ENCODE measurements at regions not wholly inside any gene's neighbourhood (a gene's known extent, or its start where the extent isn't known, plus 50 kb on each side); places are given as distances from the start of the nearest gene placed in this dataset.

DNA sequence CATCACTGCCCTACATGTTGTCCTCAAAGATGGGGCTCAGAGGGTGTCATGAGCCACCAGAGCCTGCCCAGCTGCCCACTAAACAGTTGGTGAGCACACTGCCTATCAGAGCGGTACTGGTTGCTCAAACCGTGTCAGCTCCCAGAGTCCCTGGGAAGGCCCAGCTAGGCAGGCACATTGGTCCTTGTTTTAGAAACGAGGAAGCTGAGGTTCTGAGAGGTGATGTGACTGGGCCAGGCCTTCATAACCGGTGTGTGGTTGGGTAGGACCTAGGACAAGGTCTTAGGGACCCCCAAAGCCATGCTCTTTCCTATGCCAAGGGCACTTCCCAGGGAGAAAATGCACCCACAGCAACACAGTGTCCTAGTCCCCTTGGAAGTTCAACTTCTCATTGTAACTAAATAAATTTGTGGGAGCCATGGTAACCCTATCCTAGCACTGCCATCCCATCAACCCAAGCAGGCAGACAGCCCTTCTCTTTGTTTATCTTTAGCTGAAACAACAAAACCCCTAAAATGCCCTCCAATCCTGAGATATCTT lies 174.7 kb upstream of the PDE1C start:
- Histone ChIP-seq H3K4me1 (ENCODE audit: control insufficient read depth, low read depth, low read length) (no peaks in the 10 kb centered on the region), H3K9ac (ENCODE audit: low read length) (no peak overlapping the region), H3K4me3 (ENCODE audit: low read length) (no peak overlapping the region), H3K27ac (ENCODE audit: low read length) (no peak overlapping the region), H3K9me3 (ENCODE audit: control insufficient read depth, low read depth, low read length) (no peaks in the 10 kb centered on the region), H3K36me3 (ENCODE audit: control insufficient read depth, low read depth, low read length) (no peaks in the 10 kb centered on the region), H3K27me3 (ENCODE audit: control insufficient read depth, insufficient read depth, low read length) (no peaks in the 10 kb centered on the region)

DNA sequence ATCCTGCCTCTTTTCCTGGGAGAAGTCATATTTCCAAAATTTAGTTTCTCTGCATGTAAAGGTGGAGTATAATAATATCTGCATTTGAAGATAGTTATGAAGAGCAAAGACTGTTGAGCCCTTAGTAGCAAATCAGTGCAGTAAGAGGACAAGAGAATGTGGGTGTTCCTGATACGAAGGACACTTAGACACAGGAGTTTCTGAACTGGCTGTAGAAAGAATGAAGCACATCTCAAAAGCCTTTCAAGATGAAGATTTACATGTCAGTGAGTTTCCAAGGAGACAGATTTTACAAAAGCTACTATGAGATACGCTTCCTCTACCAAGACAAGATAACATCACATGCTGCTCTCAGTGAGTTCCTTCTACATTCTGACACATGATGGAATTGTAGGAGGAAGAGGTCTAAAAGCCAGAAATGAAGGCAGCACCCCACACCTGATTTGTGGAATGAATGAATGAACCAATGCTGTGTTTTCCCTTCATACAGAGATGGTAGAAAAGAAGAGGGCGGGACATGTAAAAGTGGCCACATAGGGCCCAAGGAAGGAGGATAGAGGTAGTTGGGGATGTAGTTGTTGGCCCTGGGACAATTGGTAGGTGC lies 173.6 kb upstream of the PDE1C start:
- no peaks in the 10 kb centered on the region for H3K9me3 ChIP-seq (ENCODE audit: control insufficient read depth, low read depth, low read length)
- no peaks in the 10 kb centered on the region for H3K4me1 ChIP-seq (ENCODE audit: control insufficient read depth, low read depth, low read length)
- no peak overlapping the region for H3K4me3 ChIP-seq (ENCODE audit: low read length)
- H3K27ac ChIP-seq (ENCODE audit: low read length), result no peak overlapping the region
- H3K27me3 ChIP-seq (ENCODE audit: control insufficient read depth, insufficient read depth, low read length), result no peaks in the 10 kb centered on the region
- H3K36me3 ChIP-seq (ENCODE audit: control insufficient read depth, low read depth, low read length), result no peaks in the 10 kb centered on the region
- H3K9ac ChIP-seq (ENCODE audit: low read length), result no peak overlapping the region

DNA sequence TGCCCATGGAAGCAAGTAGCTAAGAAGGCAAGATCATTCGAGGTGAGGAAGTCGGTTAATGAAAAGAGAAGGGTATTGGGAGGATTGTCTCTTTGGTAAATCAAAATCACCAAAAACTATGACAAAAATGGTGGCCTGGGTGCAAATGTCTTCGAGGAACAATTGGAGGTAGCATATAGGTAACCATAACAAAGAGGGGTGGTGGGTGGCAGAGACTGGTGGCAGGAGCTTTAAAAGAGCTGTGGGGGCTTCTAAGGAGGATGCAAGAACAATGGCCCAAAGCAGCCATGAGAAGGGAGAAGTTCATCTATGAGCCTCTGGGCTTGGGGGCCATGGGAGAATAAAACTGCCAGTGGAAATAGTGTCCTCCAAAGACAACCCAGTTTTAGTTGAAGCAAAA lies 172.2 kb upstream of the PDE1C start:
- Histone ChIP-seq H3K27ac (ENCODE audit: low read length) (no peak overlapping the region), H3K27me3 (ENCODE audit: control insufficient read depth, insufficient read depth, low read length) (no peaks in the 10 kb centered on the region), H3K9ac (ENCODE audit: low read length) (no peak overlapping the region), H3K4me3 (ENCODE audit: low read length) (no peak overlapping the region), H3K36me3 (ENCODE audit: control insufficient read depth, low read depth, low read length) (no peaks in the 10 kb centered on the region), H3K4me1 (ENCODE audit: control insufficient read depth, low read depth, low read length) (no peaks in the 10 kb centered on the region), H3K9me3 (ENCODE audit: control insufficient read depth, low read depth, low read length) (no peaks in the 10 kb centered on the region)

DNA sequence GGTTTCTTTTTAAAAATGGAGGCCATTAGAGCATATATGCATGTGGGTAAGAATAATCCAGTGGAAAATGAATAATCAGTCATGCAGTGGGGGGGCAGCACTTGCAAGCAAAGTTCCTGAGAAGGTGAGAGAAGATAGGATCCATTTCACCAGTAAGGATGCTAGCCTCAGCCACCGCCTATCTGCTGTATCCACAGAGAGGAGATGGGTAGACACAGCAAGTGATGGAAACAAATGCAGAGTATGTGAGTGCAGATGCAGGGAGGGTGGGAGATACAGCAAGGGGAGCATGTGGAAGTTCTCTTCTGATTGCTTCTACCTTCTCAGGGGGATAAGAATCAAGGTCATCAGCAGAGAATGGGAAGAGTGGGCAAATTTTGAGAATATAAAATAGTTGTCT lies 171.4 kb upstream of the PDE1C start:
- Histone ChIP-seq H3K36me3 (ENCODE audit: control insufficient read depth, low read depth, low read length) (no peaks in the 10 kb centered on the region), H3K9me3 (ENCODE audit: control insufficient read depth, low read depth, low read length) (no peaks in the 10 kb centered on the region), H3K4me1 (ENCODE audit: control insufficient read depth, low read depth, low read length) (no peaks in the 10 kb centered on the region), H3K9ac (ENCODE audit: low read length) (no peak overlapping the region), H3K4me3 (ENCODE audit: low read length) (no peak overlapping the region), H3K27ac (ENCODE audit: low read length) (no peak overlapping the region), H3K27me3 (ENCODE audit: control insufficient read depth, insufficient read depth, low read length) (no peaks in the 10 kb centered on the region)

DNA sequence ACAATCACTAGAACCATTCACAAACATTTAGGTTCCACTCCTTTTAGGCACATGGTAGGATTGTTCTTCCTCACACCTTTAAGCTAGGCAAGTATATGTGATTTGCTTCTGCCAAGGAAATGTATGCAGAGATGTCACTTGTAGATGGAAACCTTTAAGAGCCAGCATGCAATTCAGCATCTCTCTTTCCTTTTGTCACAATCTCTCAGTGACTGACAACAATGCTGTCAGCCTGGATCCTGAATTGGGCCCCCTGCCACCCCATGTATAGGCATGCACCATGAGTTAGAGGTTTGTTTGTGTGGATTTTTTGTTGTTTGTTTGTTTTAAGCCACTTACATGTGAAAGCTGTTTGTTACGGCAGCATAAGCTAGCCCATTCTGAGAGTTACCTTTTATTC lies 169.6 kb upstream of the PDE1C start:
- Histone ChIP-seq H3K4me1 (ENCODE audit: control insufficient read depth, low read depth, low read length) (no peaks in the 10 kb centered on the region), H3K4me3 (ENCODE audit: low read length) (no peak overlapping the region), H3K27me3 (ENCODE audit: control insufficient read depth, insufficient read depth, low read length) (no peaks in the 10 kb centered on the region), H3K36me3 (ENCODE audit: control insufficient read depth, low read depth, low read length) (no peaks in the 10 kb centered on the region), H3K9ac (ENCODE audit: low read length) (no peak overlapping the region), H3K27ac (ENCODE audit: low read length) (no peak overlapping the region), H3K9me3 (ENCODE audit: control insufficient read depth, low read depth, low read length) (no peaks in the 10 kb centered on the region)

DNA sequence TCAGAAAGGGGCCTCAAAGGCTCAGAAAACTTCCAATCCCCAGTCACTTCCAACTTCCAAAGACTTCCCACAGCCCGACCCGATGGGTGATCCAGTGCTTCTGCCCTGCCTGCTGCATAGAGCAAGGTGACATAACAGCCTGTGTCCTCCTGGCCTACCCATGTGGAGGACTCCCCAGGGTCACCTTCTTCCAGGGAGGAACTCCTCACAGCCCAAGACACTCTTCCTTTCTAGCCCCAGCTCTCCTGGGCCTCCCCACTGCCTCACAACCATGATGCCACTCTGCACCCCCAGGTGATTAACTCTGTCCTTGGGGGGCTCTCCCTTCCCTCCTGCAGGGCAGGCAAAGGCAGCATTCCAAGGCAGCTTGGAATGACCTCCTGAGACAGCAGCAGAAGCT lies 158.4 kb upstream of the PDE1C start:
- no peaks in the 10 kb centered on the region for H3K4me1 ChIP-seq (ENCODE audit: control insufficient read depth, low read depth, low read length)

DNA sequence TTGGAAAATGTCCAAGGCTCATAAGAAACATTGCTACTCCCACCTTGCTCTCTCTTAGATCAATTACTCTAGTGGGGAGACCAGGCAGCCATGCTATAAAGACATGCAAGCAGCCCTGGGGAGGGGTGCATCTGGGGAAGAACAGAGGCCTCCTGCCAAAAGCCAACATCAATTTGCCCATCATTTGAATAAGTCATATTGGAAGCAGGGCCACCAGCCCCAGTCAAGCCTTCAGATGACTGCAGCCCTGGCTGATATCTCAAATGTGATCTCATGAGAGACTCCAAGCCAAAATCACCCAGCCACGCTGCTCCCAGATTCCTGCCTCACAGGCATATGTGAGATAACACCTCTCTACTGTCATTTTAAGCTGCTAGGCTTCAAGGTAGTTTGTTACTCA lies 157.5 kb upstream of the PDE1C start:
- Histone ChIP-seq H3K9me3 (ENCODE audit: control insufficient read depth, low read depth, low read length) (no peaks in the 10 kb centered on the region), H3K9ac (ENCODE audit: low read length) (no peak overlapping the region), H3K27ac (ENCODE audit: low read length) (no peak overlapping the region), H3K4me1 (ENCODE audit: control insufficient read depth, low read depth, low read length) (no peaks in the 10 kb centered on the region), H3K27me3 (ENCODE audit: control insufficient read depth, insufficient read depth, low read length) (no peaks in the 10 kb centered on the region), H3K4me3 (ENCODE audit: low read length) (no peak overlapping the region), H3K36me3 (ENCODE audit: control insufficient read depth, low read depth, low read length) (no peaks in the 10 kb centered on the region)

More for the DNA sequence above, 158.4 kb upstream of the PDE1C start:
- H3K9ac ChIP-seq (ENCODE audit: low read length), result no peak overlapping the region
- H3K4me3 ChIP-seq (ENCODE audit: low read length), result no peak overlapping the region
- H3K27me3 ChIP-seq (ENCODE audit: control insufficient read depth, insufficient read depth, low read length), result no peaks in the 10 kb centered on the region
- no peaks in the 10 kb centered on the region for H3K36me3 ChIP-seq (ENCODE audit: control insufficient read depth, low read depth, low read length)
- no peaks in the 10 kb centered on the region for H3K9me3 ChIP-seq (ENCODE audit: control insufficient read depth, low read depth, low read length)
- no peak overlapping the region for H3K27ac ChIP-seq (ENCODE audit: low read length)

DNA sequence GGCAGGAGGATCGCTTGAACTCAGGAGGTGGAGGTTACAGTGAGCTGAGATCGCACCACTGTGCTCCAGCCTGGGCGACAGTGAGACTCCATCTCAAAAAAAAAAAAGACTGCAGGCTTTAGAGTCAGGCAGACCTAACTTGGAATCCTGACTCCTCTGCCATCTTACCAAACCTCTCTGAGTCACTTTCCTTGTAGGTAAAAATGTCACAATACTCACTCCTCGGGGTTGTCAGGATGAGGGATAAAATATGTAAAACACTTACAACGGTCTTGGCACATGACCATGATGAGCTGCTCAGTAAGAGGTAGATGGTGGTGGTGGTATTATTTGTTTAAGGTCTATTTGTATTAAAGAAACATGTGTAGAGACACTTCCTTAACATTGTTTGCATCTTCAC lies 154.1 kb upstream of the PDE1C start:
- no peaks in the 10 kb centered on the region for H3K4me1 ChIP-seq (ENCODE audit: control insufficient read depth, low read depth, low read length)
- H3K9ac ChIP-seq (ENCODE audit: low read length), result no peak overlapping the region
- no peaks in the 10 kb centered on the region for H3K9me3 ChIP-seq (ENCODE audit: control insufficient read depth, low read depth, low read length)
- H3K4me3 ChIP-seq (ENCODE audit: low read length), result no peak overlapping the region
- H3K27me3 ChIP-seq (ENCODE audit: control insufficient read depth, insufficient read depth, low read length), result no peaks in the 10 kb centered on the region
- H3K27ac ChIP-seq (ENCODE audit: low read length), result no peak overlapping the region
- H3K36me3 ChIP-seq (ENCODE audit: control insufficient read depth, low read depth, low read length), result no peaks in the 10 kb centered on the region

DNA sequence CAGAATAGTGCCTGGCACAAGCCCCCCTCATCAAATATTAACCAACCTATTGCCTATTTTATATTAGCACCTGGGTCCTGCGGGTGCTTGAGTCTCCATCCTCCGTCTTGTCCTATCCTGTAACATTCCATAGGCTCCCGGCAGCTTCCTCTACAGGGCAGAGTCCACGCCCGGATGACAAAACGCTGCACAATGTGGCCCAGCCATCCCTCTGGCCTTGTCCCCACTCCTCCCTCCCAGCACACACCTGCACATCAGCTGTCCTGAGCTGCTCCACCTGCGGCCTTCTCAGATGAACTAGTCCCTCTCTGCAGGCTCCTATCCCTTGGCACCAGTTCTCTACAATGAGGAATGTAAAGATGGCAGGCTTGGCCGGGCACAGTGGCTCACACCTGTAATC lies 153.5 kb upstream of the PDE1C start:
- Histone ChIP-seq H3K9me3 (ENCODE audit: control insufficient read depth, low read depth, low read length) (no peaks in the 10 kb centered on the region), H3K27me3 (ENCODE audit: control insufficient read depth, insufficient read depth, low read length) (no peaks in the 10 kb centered on the region), H3K4me1 (ENCODE audit: control insufficient read depth, low read depth, low read length) (no peaks in the 10 kb centered on the region), H3K36me3 (ENCODE audit: control insufficient read depth, low read depth, low read length) (no peaks in the 10 kb centered on the region), H3K9ac (ENCODE audit: low read length) (no peak overlapping the region), H3K27ac (ENCODE audit: low read length) (no peak overlapping the region), H3K4me3 (ENCODE audit: low read length) (no peak overlapping the region)

DNA sequence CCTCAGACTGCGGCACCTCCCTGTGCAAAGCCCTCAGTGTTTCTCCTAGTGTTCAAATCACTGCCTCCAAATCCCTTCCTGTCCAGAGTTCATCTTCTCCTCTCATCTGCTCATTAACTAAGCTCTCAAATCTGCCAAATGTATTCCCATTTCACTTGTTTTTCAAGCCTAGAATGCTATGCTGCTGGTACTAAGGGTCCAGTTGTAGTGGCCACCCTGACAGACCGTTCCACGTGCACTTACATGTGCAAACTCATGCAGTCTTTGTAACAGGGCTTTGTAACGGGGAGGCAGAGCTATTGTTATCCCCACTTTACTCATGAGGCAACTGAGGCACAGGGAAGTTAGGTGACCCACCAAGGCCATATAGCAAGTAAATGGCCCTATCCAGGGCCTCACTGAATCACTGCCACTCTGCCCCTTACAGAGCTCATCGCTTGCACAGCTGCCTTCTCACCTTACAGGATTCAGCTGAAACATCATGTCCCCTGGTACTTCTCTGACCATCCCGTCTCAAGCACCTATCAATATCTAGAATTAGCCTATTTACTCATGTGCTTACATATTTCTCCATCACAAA lies 153.0 kb upstream of the PDE1C start:
- H3K36me3 ChIP-seq (ENCODE audit: control insufficient read depth, low read depth, low read length), result no peaks in the 10 kb centered on the region
- H3K9me3 ChIP-seq (ENCODE audit: control insufficient read depth, low read depth, low read length), result no peaks in the 10 kb centered on the region
- H3K4me3 ChIP-seq (ENCODE audit: low read length), result no peak overlapping the region
- no peaks in the 10 kb centered on the region for H3K4me1 ChIP-seq (ENCODE audit: control insufficient read depth, low read depth, low read length)
- no peak overlapping the region for H3K9ac ChIP-seq (ENCODE audit: low read length)
- H3K27me3 ChIP-seq (ENCODE audit: control insufficient read depth, insufficient read depth, low read length), result no peaks in the 10 kb centered on the region
- H3K27ac ChIP-seq (ENCODE audit: low read length), result no peak overlapping the region

DNA sequence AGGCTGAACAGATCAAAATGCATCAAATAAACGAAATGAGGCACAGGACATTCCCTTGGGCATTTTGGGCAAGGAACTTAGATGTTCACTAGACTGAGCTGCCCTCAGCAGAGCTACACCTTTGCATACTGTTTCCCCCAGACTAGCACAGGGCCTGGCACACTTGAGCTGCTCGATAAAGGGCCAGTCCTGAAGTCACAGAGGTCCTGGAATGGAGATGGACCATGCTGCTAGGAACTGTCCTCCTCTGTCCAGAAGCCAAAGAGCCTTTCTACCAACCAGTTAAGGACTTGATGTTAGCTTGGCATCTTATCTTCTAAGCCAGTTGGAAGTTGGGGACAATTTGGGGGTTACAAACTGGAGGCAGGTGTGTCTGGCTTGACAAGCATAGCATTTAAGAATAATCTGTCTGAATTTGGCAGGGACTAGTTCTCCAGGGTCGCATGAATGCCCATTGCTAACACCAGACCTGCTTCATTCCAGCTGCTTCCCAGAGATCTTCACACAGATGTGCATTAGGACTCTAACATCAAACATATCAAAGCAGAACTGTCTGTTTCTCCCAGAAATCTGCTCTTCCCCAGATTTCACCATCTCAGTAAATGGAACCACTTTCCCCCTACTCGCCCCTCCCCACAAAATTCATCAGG lies 152.2 kb upstream of the PDE1C start:
- Histone ChIP-seq H3K9ac (ENCODE audit: low read length) (no peak overlapping the region), H3K4me1 (ENCODE audit: control insufficient read depth, low read depth, low read length) (no peaks in the 10 kb centered on the region), H3K27me3 (ENCODE audit: control insufficient read depth, insufficient read depth, low read length) (no peaks in the 10 kb centered on the region), H3K27ac (ENCODE audit: low read length) (no peak overlapping the region), H3K9me3 (ENCODE audit: control insufficient read depth, low read depth, low read length) (no peaks in the 10 kb centered on the region), H3K36me3 (ENCODE audit: control insufficient read depth, low read depth, low read length) (no peaks in the 10 kb centered on the region), H3K4me3 (ENCODE audit: low read length) (no peak overlapping the region)

DNA sequence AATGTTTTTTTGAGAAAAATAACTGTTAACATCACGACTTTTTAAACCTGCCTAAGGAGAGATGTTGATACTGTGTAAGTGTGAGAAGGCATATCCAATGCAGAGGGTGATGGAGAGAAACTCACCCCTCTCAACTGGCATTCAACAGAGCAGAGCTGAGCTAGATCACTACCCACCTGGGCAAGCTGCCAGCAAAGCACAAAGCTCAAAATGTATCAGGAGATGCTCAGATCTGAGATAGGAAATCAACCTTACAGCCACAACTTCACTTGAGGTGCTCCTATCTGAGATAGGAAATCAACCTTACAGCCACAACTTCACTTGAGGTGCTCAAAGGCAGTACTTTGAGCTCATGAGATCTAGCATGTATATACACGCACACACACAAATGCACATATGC lies 151.5 kb upstream of the PDE1C start:
- Histone ChIP-seq H3K4me3 (ENCODE audit: low read length) (no peak overlapping the region), H3K4me1 (ENCODE audit: control insufficient read depth, low read depth, low read length) (no peaks in the 10 kb centered on the region), H3K9ac (ENCODE audit: low read length) (no peak overlapping the region), H3K9me3 (ENCODE audit: control insufficient read depth, low read depth, low read length) (no peaks in the 10 kb centered on the region), H3K27ac (ENCODE audit: low read length) (no peak overlapping the region), H3K36me3 (ENCODE audit: control insufficient read depth, low read depth, low read length) (no peaks in the 10 kb centered on the region), H3K27me3 (ENCODE audit: control insufficient read depth, insufficient read depth, low read length) (no peaks in the 10 kb centered on the region)
